ENCODE measurements at regions not wholly inside any gene's neighbourhood (a gene's known extent, or its start where the extent isn't known, plus 50 kb on each side); places are given as distances from the start of the nearest gene placed in this dataset.

- 100% methylated on average over 2 of the region's 3 CpGs for WGBS (ENCODE audit: insufficient coverage)
- no peak for TF ChIP-seq CTCF (IDR thresholded peaks at IDR 0.05)
- Mint-ChIP-seq H3K27ac (no peak overlapping the region), H3K4me1 (no peaks in the 10 kb centered on the region), H3K4me3 (no peak overlapping the region), H3K9me3 (no peaks in the 10 kb centered on the region), H3K27me3 (ENCODE audit: low read depth in 3 of 3) (peaks cover 0 to 7% (median 3%) of the 10 kb centered on the region in 3 donors), H3K36me3 (no peaks in the 10 kb centered on the region)
- Histone ChIP-seq H3K36me3 (replicated peaks in 1 of 2; ENCODE audit: control insufficient read depth in 1 of 2, insufficient read depth in 2 of 2, low read length in 2 of 2) (no peaks in the 10 kb centered on the region), H3K9ac (ENCODE audit: insufficient read depth, low read length, poor library complexity, severe bottlenecking) (no peak overlapping the region), H3K27ac (ENCODE audit: low read depth in 1 of 2, low read length in 2 of 2) (no peak overlapping the region), H3K4me1 (ENCODE audit: control insufficient read depth in 1 of 2, insufficient read depth in 2 of 2, low read length in 2 of 2) (no peaks in the 10 kb centered on the region), H2AFZ (ENCODE audit: insufficient read depth, low read depth, low read length, poor library complexity, severe bottlenecking) (no peak overlapping the region), H3K9me3 (replicated peaks in 1 of 2; ENCODE audit: control insufficient read depth in 1 of 2, insufficient read depth in 1 of 2, low read length in 2 of 2) (no peaks in the 10 kb centered on the region), H4K20me1 (ENCODE audit: insufficient read depth, low read length) (no peaks in the 10 kb centered on the region), H3K4me3 (replicated peaks in 1 of 3; ENCODE audit: low read depth in 2 of 3, low read length in 3 of 3) (no peak overlapping the region), H3K79me2 (ENCODE audit: insufficient read depth, low read length) (no peaks in the 10 kb centered on the region), H3K4me2 (replicated peaks; ENCODE audit: extremely low read depth, low read length, poor library complexity, severe bottlenecking) (no peak overlapping the region), H3K27me3 (ENCODE audit: control insufficient read depth in 2 of 2, insufficient read depth in 2 of 2, low read length in 2 of 2) (no peaks in the 10 kb centered on the region)
- intact Hi-C loops (cut with micrococcal nuclease) = no loop called here
- no peak for DNase-seq
These were observed 70.2 kb upstream of the ST8SIA2 start for GRCh38 chr15:92323525-92323924.

- Histone ChIP-seq H3K27ac (ENCODE audit: low read depth in 1 of 2, low read length in 2 of 2) (no peak overlapping the region), H3K36me3 (replicated peaks in 1 of 2; ENCODE audit: control insufficient read depth in 1 of 2, insufficient read depth in 2 of 2, low read length in 2 of 2) (no peaks in the 10 kb centered on the region), H3K9me3 (replicated peaks in 1 of 2; ENCODE audit: control insufficient read depth in 1 of 2, insufficient read depth in 1 of 2, low read length in 2 of 2) (no peaks in the 10 kb centered on the region), H3K27me3 (ENCODE audit: control insufficient read depth in 2 of 2, insufficient read depth in 2 of 2, low read length in 2 of 2) (no peaks in the 10 kb centered on the region), H3K9ac (ENCODE audit: insufficient read depth, low read length, poor library complexity, severe bottlenecking) (no peak overlapping the region), H3K4me2 (replicated peaks; ENCODE audit: extremely low read depth, low read length, poor library complexity, severe bottlenecking) (no peak overlapping the region), H4K20me1 (ENCODE audit: insufficient read depth, low read length) (no peaks in the 10 kb centered on the region), H3K4me3 (replicated peaks in 1 of 3; ENCODE audit: low read depth in 2 of 3, low read length in 3 of 3) (no peak overlapping the region), H3K79me2 (ENCODE audit: insufficient read depth, low read length) (no peaks in the 10 kb centered on the region), H2AFZ (ENCODE audit: insufficient read depth, low read depth, low read length, poor library complexity, severe bottlenecking) (no peak overlapping the region), H3K4me1 (ENCODE audit: control insufficient read depth in 1 of 2, insufficient read depth in 2 of 2, low read length in 2 of 2) (no peaks in the 10 kb centered on the region)
- no peak for DNase-seq
- Mint-ChIP-seq H3K27ac (peak overlapping the region in 1 of 7 donors; percentile 37), H3K9me3 (peaks cover 0 to 1% (median 0%) of the 10 kb centered on the region in 7 donors), H3K36me3 (no peaks in the 10 kb centered on the region), H3K27me3 (ENCODE audit: low read depth in 3 of 3) (peaks cover 0 to 10% (median 3%) of the 10 kb centered on the region in 3 donors), H3K4me1 (no peaks in the 10 kb centered on the region), H3K4me3 (no peak overlapping the region)
- TF ChIP-seq CTCF (IDR thresholded peaks at IDR 0.05) = no peak
- 92% methylated on average over 4 of the region's 8 CpGs for WGBS (ENCODE audit: insufficient coverage)
- intact Hi-C loops (cut with micrococcal nuclease) = no loop called here
These were observed 69.3 kb upstream of the ST8SIA2 start for GRCh38 chr15:92324101-92324963.

All from CD14-positive monocyte (primary cell).